ENCODE measurements at regions not wholly inside any gene's neighbourhood (a gene's known extent, or its start where the extent isn't known, plus 50 kb on each side); places are given as distances from the start of the nearest gene placed in this dataset.

DNA sequence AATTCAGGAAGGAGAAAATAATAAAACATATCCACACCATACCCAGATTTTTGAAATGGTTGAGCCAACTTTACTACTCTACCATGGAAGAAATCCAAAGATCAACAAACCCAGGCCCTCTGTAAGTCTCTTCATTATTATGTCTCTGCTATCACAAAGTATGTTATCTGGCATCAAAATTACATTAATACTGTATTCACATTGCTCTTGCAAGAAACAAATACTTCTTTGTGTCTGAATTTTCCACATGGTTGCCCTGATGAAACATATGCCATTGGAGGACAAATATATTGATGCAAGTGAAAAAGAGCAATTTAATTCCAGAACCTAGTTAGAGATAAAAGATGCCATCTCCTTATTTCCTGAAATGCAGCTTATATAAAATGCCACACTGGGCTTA, 204.0 kb downstream of the FZD1 start (continued):
- TF ChIP-seq, protein P1, sequence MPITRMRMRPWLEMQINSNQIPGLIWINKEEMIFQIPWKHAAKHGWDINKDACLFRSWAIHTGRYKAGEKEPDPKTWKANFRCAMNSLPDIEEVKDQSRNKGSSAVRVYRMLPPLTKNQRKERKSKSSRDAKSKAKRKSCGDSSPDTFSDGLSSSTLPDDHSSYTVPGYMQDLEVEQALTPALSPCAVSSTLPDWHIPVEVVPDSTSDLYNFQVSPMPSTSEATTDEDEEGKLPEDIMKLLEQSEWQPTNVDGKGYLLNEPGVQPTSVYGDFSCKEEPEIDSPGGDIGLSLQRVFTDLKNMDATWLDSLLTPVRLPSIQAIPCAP (CRISPR knock-in tag; IDR thresholded peaks at IDR 0.05; ENCODE audit: borderline replicate concordance), result no peak
- TF ChIP-seq ZNF12 (CRISPR knock-in tag; IDR thresholded peaks at IDR 0.05) (no peak), MNT (conservative IDR thresholded peaks at IDR 0.05) (no peak), CBX3 (IDR thresholded peaks at IDR 0.05; ENCODE audit: borderline replicate concordance in 1 of 2, low read length in 2 of 2) (no peak), CHAMP1 (IDR thresholded peaks at IDR 0.05) (no peak)
- TF ChIP-seq, protein P2, sequence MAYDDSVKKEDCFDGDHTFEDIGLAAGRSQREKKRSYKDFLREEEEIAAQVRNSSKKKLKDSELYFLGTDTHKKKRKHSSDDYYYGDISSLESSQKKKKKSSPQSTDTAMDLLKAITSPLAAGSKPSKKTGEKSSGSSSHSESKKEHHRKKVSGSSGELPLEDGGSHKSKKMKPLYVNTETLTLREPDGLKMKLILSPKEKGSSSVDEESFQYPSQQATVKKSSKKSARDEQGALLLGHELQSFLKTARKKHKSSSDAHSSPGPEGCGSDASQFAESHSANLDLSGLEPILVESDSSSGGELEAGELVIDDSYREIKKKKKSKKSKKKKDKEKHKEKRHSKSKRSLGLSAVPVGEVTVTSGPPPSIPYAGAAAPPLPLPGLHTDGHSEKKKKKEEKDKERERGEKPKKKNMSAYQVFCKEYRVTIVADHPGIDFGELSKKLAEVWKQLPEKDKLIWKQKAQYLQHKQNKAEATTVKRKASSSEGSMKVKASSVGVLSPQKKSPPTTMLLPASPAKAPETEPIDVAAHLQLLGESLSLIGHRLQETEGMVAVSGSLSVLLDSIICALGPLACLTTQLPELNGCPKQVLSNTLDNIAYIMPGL (CRISPR knock-in tag; IDR thresholded peaks at IDR 0.05), result no peak
- TF ChIP-seq, protein P3, sequence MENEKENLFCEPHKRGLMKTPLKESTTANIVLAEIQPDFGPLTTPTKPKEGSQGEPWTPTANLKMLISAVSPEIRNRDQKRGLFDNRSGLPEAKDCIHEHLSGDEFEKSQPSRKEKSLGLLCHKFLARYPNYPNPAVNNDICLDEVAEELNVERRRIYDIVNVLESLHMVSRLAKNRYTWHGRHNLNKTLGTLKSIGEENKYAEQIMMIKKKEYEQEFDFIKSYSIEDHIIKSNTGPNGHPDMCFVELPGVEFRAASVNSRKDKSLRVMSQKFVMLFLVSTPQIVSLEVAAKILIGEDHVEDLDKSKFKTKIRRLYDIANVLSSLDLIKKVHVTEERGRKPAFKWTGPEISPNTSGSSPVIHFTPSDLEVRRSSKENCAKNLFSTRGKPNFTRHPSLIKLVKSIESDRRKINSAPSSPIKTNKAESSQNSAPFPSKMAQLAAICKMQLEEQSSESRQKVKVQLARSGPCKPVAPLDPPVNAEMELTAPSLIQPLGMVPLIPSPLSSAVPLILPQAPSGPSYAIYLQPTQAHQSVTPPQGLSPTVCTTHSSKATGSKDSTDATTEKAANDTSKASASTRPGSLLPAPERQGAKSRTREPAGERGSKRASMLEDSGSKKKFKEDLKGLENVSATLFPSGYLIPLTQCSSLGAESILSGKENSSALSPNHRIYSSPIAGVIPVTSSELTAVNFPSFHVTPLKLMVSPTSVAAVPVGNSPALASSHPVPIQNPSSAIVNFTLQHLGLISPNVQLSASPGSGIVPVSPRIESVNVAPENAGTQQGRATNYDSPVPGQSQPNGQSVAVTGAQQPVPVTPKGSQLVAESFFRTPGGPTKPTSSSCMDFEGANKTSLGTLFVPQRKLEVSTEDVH (IDR thresholded peaks at IDR 0.05; ENCODE audit: low read depth, partially characterized antibody), result no peak
- TF ChIP-seq, protein P4, sequence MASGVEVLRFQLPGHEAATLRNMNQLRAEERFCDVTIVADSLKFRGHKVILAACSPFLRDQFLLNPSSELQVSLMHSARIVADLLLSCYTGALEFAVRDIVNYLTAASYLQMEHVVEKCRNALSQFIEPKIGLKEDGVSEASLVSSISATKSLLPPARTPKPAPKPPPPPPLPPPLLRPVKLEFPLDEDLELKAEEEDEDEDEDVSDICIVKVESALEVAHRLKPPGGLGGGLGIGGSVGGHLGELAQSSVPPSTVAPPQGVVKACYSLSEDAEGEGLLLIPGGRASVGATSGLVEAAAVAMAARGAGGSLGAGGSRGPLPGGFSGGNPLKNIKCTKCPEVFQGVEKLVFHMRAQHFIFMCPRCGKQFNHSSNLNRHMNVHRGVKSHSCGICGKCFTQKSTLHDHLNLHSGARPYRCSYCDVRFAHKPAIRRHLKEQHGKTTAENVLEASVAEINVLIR (CRISPR knock-in tag; IDR thresholded peaks at IDR 0.05), result no peak
